GM19438 (cell line): ENCODE measurements at regions not wholly inside any gene's neighbourhood (a gene's known extent, or its start where the extent isn't known, plus 50 kb on each side); places are given as distances from the start of the nearest gene placed in this dataset.
"Not testable (repeated sequence)": the region's sequence is repeated elsewhere in the genome, so short reads cannot be mapped to it uniquely, and the experiment has no call there.

ENCODE experiments used
- ATAC-seq: cut with Tn5 transposase; IDR thresholded peaks from one replicate; pipeline ENCODE4 v1.9.1; 2021; ENCODE audit warnings: low read depth; ENCODE audit not compliant: unreplicated experiment

DNA sequence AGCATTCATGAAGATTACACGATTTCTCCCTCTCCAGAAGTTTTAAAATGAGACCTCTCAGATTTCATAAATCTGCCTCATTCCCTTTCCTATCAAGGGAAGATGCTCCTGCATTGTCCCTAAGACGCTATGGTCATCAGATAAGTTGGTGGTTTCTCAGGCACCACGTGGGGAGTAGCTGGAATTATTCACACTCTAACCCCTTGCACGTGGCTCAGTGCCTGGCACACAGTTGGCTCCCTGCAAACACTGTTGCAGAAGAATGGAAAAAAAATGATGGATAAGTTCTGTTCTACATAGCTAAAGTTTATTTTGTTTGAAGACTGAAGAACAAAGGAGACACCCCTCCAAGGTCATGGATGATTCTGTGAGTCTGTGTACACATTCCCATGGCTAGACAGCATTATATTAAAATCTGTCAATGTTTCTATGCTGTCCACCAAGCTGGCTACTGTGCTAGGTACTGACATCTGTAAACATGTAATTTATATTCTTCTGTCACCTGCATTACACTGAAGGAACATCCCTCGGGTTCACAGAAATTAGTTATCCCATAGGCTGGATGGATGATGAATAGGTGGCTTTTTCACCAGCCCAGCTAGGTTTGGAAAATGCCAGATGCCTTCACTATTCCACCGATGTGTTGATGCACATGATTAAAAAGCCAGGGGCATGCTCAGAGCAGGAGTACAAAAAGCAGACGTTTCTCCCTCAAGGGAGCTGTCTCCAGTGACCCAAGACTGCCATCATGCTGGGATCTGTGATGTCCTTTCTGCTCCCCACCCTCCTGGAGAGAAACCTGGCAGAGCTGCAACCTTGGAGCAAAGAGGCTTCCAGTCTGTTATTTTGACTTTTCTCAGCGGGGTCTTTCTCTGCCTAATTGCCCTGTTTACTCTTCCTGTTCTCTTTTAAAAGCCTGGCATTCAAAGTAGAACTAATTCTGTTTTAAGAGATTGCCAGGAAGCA is 610.5 kb downstream of the UTRN start:
- ATAC-seq = no peak

DNA sequence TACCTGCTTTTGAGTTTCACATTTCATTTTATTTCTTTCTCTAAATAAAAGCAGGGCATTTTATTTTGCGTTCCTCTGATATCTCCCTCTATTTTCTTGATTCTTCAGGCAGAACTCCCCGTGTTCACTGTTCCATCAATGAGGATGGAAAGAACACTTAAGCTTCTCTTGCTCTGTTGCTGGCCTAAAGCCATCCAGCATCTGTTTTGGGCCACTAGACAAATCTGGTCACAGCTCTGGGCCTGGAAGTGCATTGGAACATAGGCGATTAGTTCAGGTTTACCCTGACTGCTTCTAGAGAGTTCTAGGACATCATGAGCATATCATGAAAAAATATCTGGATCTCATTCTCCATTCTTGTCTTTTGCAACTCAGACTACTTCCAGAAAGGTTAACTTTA is 611.2 kb downstream of the UTRN start:
- no peak for ATAC-seq

DNA sequence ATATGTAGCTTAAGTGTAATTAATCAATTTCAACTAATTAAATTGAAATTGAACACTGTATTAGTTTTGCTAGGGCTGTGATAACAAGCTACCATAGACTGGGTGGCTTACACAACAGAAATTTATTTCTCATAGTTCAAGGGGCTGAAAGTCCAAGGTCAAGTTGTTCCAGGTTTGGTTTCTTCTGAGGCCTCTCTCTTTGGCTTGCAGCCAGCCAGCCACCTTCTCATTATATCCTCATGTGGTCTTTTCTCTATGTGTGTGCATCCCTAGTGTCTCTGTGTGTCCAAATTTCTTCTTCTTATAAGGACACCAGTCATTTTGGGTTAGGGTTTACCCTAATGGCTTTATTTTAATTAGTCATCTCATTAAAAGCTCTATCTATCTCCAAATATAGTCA is 611.7 kb downstream of the UTRN start:
- no peak for ATAC-seq

DNA sequence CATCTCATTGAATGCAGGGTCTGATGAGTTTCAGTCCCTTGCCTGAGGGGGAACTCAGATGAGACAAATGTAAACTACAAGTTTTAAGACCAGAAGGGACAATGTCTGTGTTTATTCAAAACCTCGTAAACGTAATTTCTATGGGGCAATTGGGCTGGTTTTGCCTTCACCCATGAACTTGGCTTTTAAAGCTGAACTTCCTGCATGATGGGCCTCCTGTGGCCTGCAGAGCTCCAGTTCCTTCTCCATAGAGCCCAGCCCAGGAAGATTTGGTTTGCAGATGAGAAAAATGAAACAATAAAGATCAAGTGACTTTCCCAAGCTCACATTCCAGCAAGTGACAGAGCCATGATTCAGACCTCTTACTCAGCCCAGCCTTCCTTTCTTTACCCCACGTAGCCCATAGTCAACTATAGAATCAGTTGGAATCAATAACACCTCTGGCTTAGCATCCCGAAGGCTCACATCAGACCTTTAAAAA is 612.3 kb downstream of the UTRN start:
- no peak for ATAC-seq

DNA sequence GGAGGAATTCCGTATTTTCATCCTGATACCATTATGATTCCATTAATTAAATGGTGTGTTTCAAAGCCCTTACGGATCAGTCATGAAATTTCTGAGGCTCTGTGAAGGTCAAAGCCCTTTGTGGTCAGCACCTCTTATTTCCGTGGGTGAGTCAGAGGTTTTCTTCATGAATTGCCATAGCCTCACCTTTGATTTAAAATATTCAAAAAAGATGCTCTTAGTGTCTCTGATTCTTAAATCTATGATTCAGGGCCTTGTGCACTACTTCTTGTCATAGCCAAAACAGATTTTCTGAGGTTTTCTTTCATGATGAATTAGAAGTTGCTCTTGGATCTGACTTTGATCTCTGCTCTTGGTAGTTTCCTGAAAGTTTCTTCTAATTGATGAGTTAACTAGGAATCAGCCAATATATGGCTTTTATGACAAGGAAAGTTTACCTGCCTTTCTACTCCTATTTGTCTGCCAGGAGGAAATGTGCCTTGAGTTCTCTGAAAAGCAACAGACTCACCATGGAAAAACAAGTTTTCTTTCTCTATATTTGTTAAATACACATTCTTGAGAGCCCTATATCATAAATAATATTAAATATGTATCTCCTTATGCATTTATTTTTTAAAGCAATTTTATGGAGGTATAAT is 613.0 kb downstream of the UTRN start:
- ATAC-seq = no peak

DNA sequence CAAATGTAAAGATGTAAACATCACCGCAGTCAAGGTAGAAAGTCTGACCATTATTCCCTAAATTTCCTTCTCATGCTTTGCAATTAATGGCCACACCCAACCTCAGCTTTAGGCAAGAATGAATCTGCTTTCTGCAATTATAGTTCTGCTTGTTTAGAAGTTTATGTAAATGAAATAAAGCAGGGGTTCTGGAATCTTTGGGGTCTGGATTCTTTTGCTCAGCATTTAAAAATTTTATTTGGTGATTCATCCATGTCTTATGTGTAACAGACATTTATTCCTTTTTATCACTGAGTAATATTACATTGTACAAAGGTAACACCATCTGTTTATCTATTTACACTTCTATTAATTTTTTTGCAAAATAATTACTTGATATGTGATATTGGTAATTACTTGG is 613.6 kb downstream of the UTRN start:
- no peak for ATAC-seq

DNA sequence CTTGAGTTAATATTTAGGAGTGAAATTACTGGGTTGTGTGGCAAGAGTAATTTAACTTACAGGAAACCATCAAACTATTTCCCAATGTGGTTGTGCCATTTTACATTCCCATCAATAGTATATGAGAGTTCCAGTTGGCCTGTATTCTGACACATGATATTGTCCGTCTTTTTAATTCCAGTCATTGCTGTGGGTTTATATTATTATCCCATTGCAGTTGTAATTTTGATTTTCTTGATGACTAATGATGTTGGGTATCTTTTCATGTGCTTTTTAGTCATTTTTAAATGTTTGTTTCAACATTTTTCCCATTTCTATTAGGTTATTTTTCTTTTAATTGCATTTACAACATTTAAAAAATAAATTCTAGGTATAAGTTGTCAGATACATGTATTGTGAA is 614.0 kb downstream of the UTRN start:
- no peak for ATAC-seq

DNA sequence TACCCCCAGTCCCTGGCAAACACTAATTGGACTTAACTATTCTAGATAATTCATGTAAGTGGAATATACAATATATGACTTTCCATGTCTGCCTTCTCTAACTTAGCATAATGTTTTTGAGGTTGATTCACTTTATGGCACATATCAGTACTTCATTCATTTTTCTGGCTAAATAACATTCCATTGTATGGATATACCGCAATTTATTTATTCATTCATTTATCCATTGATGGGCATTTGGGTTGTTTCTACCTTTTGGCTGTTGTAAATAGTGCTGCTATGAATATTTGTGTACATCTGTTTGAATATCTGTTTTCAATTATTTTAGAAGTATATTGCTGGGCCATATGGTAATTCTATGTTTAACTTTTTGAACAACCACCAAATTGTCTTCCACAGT is 616.3 kb downstream of the UTRN start:
- no peak for ATAC-seq

DNA sequence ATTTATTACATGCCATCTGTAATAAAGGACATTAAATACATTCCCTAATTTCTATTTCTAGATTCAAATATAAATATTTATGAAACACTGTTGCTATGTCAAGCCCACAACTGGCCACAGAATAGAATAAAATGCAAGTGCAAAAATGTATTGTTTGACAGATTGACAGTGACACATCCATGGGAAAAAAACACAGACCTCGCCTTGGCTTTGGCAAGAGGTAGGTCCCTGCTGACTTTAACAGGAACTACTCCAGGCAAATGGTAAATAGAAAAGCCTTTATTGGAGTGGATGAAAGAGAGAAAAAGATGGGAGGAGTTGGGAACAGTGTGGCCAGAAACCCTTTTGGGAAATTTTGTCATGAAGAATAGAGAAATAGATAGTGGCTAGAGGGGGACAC is 622.9 kb downstream of the UTRN start:
- no peak for ATAC-seq

DNA sequence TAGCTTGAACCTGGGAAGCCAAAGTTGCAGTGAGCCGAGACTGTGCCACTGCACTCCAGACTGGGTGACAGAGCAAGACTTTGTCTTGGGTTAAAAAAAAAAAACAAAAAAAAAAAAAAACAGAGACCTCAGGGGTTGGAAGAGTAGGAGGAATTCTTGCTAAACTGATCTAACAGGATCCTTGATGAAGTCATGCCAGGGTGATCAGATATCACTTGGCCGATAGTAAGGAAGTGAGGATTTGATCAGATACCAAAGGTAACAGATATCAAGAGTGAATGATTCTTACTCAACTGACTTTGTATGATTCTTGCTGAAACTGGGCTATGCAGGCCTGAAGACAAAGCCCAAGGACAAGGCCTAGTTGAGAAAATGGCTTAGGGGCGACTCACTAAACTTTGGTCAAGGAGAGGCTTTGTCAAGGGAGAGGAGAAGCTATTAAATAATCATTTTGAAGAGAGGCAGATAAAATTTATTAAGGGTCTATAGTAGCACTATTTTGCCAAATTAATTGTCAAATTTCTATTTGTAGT is 624.7 kb downstream of the UTRN start:
- no peak for ATAC-seq

DNA sequence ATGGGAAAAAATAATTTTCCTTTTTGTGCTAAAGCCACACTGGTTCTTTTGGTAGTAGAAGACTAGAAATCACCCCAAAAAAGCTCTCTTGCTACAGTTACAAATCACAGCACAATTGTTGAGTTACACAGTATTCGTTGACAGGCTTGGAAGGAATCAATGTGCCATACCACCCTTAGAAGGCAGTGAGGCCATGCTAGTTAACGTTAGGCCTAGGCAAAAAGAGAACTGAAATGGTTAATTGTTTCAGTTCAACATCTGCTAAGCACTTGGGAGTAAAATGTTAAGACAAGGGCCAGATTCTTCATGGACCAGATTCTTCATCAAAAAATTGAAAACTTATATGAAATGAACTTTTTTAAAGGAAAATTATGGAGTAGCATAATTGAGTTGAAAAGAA is 626.2 kb downstream of the UTRN start:
- no peak for ATAC-seq

DNA sequence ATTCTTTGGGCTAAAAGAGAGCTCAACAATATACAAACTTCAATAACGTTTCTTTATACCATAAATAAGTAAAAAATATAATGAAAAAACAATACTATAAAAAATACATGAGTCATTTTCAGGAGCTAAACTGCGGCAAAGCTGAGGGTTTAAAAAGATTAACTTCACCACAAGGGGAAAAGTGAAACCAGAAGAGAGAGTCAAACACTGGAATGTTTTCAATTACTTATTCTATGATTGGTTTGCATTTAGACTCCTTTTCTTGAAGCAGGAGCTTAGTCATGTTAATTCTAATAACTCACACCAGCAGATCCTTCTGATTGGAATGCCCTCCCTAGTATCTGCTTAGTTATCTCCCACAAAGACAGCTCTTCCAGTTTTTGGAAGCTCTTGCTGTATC is 627.3 kb downstream of the UTRN start:
- ATAC-seq = no peak

DNA sequence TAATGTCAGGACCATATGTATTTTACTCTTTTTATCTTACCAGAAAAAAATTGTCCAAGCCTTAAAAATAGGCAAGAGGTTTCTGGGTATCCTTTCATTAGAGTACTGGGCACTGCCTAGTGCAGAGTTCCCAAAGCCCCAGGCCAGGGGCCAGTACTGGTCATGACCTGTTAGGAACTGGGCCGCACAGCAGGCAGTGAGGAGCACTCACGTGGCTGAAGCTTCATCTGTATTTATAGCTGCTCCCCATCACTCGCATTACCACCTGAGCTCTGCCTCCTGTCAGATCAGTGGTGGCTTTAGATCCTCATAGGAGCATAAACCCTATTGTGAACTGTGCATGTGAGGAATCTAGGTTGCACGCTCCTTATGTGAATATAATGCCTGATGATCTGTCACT is 632.9 kb downstream of the UTRN start:
- no peak for ATAC-seq

DNA sequence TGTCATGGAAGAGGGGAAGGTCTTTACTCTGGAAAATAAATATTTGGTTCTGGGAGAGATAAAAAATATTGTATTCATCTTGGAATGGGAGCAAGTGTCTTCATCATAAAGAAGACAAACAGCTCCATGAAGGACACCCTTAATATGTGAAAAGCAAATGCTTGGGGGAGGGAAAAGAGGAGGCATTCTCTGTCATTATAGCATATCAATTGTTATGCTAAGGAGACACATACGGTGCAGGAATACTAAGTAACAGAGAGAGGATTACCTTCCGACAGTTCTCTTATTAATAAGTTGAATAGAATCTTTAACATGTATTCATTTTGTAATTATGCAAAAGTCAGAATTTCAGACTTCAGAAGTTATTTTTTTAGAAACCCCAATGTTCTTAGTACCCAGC is 634.4 kb downstream of the UTRN start:
- no peak for ATAC-seq

DNA sequence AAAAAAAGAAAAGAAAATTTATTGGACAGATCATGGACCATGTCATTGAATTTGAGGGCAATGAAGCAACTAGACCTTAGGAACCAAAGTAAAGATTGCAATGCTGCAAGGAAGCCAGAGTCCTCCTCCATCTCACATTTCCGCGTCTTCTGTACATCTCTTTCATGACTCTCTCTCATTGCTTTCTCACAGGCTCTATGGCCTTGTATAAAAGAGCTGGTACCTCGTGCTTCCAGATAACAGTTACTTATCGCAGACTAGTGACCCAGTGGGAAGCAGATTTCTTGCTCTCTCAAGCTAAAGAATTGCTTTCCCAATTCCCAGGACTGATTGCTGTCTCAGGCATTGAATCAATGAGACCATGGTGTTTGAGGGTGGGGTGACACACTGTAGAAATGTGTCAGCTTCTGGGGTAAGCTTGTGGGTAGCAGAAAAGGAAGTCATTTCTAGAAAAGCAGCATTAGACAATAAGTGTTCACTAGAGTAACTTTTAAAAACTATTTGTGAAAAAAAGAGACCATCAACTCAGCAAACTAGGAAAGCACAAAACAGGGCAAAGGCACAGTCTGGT is 635.3 kb downstream of the UTRN start:
- ATAC-seq = no peak

DNA sequence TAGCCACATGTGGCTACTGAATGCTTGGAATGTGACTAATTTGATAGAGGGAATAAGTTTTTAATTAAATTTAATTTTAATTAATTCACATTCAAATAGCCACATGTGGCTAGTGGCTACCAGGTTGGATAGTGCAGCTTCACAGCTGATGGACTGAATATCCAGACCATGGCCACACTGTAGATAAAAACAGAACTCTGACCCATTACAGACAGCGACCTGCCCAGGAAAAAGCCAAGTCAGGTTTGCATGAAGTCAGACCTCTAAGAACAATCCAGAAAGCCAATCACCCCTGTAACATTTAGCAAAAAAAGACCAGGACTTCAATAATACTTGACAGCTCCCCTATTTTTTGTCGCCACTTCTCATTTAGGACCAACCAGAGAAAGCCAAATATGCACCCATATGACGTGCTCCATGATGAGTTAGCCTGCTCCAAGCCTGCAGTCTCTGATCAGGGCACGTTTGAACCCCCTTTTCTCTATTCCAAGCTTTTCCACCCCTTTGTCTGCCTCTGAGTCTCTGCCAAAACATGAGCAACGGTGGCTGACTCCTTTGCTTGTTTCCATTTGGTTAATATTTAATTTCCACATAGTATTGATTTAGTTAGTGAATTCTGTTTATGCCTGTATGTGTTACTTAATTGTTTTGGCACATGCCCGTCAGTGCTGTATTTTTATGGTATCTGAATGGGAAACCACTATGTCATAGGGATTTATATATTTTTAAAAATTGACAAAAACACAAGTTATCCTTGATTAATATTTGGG is 636.3 kb downstream of the UTRN start:
- no peak for ATAC-seq

DNA sequence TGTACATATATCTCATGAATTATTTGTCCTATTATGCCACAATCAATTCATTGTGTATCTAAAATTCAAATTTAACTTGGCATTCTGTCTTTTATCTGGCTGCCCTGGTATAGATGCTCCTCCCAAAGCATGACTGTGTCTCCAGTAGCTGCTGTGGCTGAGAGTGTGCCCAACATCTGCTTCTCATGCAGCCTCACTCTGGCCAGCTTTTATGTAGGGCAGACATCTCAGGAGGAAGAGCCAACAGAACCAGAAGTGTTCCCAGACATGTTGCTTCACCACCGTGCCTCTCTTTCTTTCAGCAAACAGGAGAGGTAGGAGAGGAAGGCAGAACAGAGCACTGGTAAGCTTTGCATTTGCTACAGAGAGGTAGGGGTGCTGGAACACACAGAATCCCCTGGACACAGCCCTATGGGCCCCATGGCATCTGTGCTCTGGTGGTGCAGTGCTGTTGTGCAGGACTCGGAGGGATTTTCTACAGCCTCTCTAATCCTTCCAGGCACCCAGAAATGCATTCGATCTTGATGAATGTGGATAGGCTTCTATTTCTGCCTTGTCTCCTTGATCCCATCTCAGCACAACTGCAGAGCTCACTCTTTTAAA is 637.1 kb downstream of the UTRN start:
- no peak for ATAC-seq

DNA sequence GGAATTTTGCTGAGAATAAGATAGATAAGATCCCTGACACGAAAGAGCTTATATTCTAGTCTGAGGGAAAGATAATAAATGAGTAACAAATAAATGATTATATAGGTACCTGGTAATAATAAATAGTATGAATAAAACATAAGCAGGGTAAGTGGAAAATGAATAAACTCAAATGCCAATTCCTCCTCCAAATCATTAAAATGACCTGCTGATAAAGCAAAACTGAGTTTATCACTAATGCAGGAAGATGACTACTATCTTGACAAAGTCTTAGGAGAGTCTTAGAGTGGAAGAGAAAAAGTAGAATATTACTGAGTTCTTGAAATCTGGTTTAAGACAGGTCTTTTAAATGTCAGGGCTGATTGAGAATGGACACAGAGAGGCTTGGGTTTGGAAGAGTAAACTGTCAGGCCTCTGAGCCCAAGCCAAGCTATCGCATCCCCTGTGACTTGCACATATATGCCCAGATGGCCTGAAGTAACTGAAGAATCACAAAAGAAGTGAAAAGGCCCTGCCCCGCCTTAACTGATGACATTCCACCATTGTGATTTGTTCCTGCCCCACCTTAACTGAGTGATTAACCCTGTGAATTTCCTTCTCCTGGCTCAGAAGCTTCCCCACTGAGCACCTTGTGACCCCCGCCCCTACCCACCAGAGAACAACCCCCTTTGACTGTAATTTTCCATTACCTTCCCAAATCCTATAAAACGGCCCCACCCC is 637.8 kb downstream of the UTRN start:
- ATAC-seq = not testable (repeated sequence)

DNA sequence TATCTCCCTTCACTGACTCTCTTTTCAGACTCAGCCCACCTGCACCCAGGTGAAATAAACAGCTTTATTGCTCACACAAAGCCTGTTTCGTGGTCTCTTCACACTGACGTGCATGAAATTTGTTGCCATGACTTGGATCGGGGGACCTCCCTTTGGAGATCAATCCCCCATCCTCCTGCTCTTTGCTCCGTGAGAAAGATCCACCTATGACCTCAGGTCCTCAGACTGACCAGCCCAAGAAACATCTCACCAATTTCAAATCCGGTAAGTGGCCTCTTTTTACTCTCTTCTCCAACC is 638.3 kb downstream of the UTRN start:
- ATAC-seq = not testable (repeated sequence)

DNA sequence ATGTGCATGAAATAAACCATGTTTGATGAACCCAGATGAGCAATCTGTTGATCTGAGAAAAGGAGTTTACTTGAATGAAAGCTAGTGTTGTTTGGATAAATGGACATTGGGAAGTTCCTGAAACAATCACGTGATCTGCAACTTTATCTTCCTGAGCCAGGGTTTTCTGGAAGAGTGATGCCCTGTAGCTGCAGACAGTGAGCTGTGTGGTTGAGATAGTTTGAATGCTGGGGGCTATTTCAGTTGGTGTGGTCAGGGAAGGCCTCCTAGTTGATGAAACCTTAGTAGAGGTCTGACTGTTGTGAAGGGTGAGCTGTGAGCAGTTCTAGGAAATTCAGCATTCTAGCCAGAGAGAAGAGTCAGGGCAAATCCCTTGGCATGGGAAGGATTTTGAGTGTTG is 643.7 kb downstream of the UTRN start:
- ATAC-seq = no peak
